OCI-LY3 (cell line): ENCODE measurements at regions not wholly inside any gene's neighbourhood (a gene's known extent, or its start where the extent isn't known, plus 50 kb on each side); places are given as distances from the start of the nearest gene placed in this dataset.
A peak's percentile ranks its signal among the peaks of the same experiment; 100 is the strongest.

Experiments
- H2AFZ ChIP-seq: fragments of 200-600, 300-600 bp; shearing (Covaris generic); 2 replicates; pipeline ENCODE4 v1.6.0; 2014; ENCODE audit warnings: antibody characterized with exemption, low read depth, low read length
- H3K27ac ChIP-seq: fragments of 200-600, 300-600 bp; sonication (generic); 2 replicates; pipeline ENCODE4 v1.5.1; 2014; ENCODE audit warnings: mild to moderate bottlenecking, low read length, moderate library complexity, mixed read lengths
- H3K27me3 ChIP-seq: fragments of 200-600, 300-600 bp; sonication (generic); 2 replicates; pipeline ENCODE4 v1.6.1; 2014; ENCODE audit warnings: low read depth, low read length, mixed read lengths
- H3K36me3 ChIP-seq: fragments of 200-600, 300-600 bp; sonication (generic); replicated peaks from 2 replicates; pipeline ENCODE3; 2014; ENCODE audit warnings: low read depth, low read length, mixed read lengths
- H3K4me1 ChIP-seq: fragments of 300-600, 200-600 bp; sonication (generic); 2 replicates; pipeline ENCODE4 v1.6.1; 2014; ENCODE audit warnings: low read length, mixed read lengths
- H3K4me2 ChIP-seq: fragments of 200-600, 300-600 bp; sonication (generic); 2 replicates; pipeline ENCODE4 v1.6.1; 2014; ENCODE audit warnings: low read length, mixed read lengths
- H3K4me3 ChIP-seq: fragments of 300-600, 200-600 bp; sonication (generic); 2 replicates; pipeline ENCODE4 v1.5.1; 2014; ENCODE audit warnings: antibody characterized with exemption, mild to moderate bottlenecking, low read length, moderate library complexity
- H3K79me2 ChIP-seq: fragments of 300-600, 200-600 bp; shearing (Covaris generic); 2 replicates; pipeline ENCODE4 v1.6.1; 2014; ENCODE audit warnings: mild to moderate bottlenecking, low read length, mixed read lengths
- H3K9ac ChIP-seq: fragments of 300-600, 200-600 bp; shearing (Covaris generic); 2 replicates; pipeline ENCODE4 v1.6.0; 2014; ENCODE audit warnings: mild to moderate bottlenecking, low read length, moderate library complexity
- H3K9me3 ChIP-seq: fragments of 200-600, 300-600 bp; shearing (Covaris generic); 2 replicates; pipeline ENCODE4 v1.6.1; 2014; ENCODE audit warnings: low read length, mixed read lengths; ENCODE audit not compliant: insufficient read depth
- H4K20me1 ChIP-seq: fragments of 200-600, 300-600 bp; sonication (generic); 2 replicates; pipeline ENCODE4 v1.6.1; 2016; ENCODE audit warnings: low read length, mixed read lengths; ENCODE audit not compliant: insufficient read depth
- EZH2phosphoT487 ChIP-seq: fragments of 200-600 bp; shearing (Covaris generic); IDR thresholded peaks from 2 replicates; pipeline ENCODE4 v1.6.1; 2018; ENCODE audit warnings: antibody characterized with exemption, mixed run types, low read depth
- TF ChIP-seq, protein P1 (sequence below): fragments of 200-600, 300-600 bp; sonication (generic); IDR thresholded peaks from 2 replicates; pipeline ENCODE4 v1.5.1; 2014; ENCODE audit warnings: antibody characterized with exemption, low read length, low read depth

DNA sequence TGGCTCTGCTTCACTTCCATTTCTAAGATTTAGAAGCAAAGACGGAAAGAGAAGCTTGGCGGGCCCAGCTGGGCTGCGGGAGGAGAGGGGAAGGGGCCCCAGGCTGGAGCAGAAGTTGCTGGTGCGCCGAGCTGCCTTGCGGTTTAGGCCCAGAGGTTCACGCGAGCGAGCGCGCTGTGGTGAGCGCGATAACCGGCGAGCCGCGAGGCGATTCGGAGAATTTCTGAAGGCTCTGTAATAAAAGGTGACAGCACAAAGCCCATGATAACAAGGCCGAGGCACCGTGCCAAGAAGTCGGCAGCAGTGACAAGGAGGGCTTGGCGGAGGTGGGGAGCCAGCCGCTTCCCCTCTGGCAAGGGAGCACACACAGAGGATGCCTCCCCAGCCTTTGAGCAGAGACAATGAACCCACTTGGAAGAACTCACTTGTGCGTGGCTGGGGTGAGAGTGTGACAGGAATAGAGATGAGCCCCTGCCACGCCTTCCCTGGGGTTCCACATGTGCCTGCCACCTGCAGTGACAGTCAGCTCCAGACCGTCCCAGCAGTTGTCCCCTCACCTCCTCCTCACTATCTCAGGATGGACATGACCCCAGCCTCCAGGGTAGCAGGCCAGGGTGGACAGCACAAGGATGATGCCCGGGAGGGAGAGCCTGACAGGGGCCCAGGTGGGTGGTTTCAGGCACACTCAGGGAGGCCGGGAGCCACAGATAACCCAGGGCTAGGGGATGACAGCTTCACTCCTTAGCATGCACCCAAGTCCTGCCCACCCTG is 315.2 kb downstream of the UACA start:
- H3K4me2 ChIP-seq: no peak overlapping the region
- no peak overlapping the region for H3K27ac ChIP-seq
- H2AFZ ChIP-seq: no peak overlapping the region

DNA sequence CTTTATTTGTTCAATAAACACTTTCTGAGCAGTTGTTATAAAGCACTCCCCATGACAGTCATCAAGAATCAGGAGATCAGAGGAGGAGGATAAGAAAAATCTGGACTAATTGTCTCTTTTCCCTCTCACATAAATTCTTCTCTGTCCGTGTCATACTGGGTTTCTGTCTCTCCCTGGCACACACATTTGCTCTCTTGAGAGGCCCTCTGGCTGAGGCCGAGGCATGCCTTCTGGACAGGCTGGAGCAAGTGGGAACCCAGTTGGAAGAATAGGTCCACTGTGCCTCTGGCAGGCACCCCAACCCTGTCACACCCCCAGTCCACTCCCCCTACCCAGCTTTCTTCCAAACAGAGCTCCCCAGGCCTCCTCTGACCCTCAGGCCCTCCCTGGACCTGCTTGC is 315.8 kb downstream of the UACA start:
- H3K4me2 ChIP-seq: no peak overlapping the region
- no peak overlapping the region for H3K27ac ChIP-seq
- H3K27me3 ChIP-seq: no peaks in the 10 kb centered on the region

More for the DNA sequence above, 315.2 kb downstream of the UACA start:
- Histone ChIP-seq H3K27me3 (no peaks in the 10 kb centered on the region), H3K79me2 (no peaks in the 10 kb centered on the region), H4K20me1 (no peaks in the 10 kb centered on the region), H3K4me1 (peaks cover 24% of the 10 kb centered on the region), H3K4me3 (no peak overlapping the region), H3K9me3 (no peaks in the 10 kb centered on the region), H3K36me3 (no peaks in the 10 kb centered on the region), H3K9ac (no peak overlapping the region)
- no peak for TF ChIP-seq EZH2phosphoT487
- TF ChIP-seq, protein P1, sequence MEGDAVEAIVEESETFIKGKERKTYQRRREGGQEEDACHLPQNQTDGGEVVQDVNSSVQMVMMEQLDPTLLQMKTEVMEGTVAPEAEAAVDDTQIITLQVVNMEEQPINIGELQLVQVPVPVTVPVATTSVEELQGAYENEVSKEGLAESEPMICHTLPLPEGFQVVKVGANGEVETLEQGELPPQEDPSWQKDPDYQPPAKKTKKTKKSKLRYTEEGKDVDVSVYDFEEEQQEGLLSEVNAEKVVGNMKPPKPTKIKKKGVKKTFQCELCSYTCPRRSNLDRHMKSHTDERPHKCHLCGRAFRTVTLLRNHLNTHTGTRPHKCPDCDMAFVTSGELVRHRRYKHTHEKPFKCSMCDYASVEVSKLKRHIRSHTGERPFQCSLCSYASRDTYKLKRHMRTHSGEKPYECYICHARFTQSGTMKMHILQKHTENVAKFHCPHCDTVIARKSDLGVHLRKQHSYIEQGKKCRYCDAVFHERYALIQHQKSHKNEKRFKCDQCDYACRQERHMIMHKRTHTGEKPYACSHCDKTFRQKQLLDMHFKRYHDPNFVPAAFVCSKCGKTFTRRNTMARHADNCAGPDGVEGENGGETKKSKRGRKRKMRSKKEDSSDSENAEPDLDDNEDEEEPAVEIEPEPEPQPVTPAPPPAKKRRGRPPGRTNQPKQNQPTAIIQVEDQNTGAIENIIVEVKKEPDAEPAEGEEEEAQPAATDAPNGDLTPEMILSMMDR: no peak

DNA sequence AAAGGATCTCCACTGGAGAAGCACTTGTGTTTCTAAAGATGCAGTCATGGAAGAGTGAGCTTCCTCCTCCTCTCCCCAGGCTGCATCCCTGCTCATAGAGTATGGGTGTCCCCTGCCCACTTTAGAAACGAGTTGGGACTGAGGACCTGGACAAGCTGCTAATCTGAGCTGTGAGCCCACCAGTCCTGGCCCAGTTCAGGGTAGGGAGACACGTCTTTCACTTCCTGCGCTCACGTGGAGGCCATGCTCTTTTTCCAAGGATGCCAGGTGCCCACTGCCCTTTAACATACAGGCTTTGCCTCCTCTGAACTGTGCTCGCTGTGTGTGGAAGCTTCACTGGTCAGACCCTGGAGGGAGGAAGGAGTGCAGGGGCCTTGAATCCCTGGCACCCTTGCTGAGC is 316.3 kb downstream of the UACA start:
- Histone ChIP-seq H3K9ac (no peak overlapping the region), H3K4me3 (no peak overlapping the region), H4K20me1 (no peaks in the 10 kb centered on the region), H3K4me2 (no peak overlapping the region), H3K27me3 (no peaks in the 10 kb centered on the region), H3K27ac (no peak overlapping the region), H3K9me3 (no peaks in the 10 kb centered on the region), H2AFZ (no peak overlapping the region), H3K36me3 (no peaks in the 10 kb centered on the region), H3K79me2 (no peaks in the 10 kb centered on the region), H3K4me1 (peaks cover 23% of the 10 kb centered on the region)
- TF ChIP-seq EZH2phosphoT487: no peak
- TF ChIP-seq, protein P1: no peak

More for the DNA sequence above, 315.8 kb downstream of the UACA start:
- H3K4me3 ChIP-seq: no peak overlapping the region
- no peaks in the 10 kb centered on the region for H3K36me3 ChIP-seq
- H3K4me1 ChIP-seq: peaks cover 28% of the 10 kb centered on the region
- no peak overlapping the region for H2AFZ ChIP-seq
- TF ChIP-seq EZH2phosphoT487: no peak
- TF ChIP-seq, protein P1: no peak
- H4K20me1 ChIP-seq: no peaks in the 10 kb centered on the region
- H3K9me3 ChIP-seq: no peaks in the 10 kb centered on the region
- H3K79me2 ChIP-seq: no peaks in the 10 kb centered on the region
- H3K9ac ChIP-seq: no peak overlapping the region

DNA sequence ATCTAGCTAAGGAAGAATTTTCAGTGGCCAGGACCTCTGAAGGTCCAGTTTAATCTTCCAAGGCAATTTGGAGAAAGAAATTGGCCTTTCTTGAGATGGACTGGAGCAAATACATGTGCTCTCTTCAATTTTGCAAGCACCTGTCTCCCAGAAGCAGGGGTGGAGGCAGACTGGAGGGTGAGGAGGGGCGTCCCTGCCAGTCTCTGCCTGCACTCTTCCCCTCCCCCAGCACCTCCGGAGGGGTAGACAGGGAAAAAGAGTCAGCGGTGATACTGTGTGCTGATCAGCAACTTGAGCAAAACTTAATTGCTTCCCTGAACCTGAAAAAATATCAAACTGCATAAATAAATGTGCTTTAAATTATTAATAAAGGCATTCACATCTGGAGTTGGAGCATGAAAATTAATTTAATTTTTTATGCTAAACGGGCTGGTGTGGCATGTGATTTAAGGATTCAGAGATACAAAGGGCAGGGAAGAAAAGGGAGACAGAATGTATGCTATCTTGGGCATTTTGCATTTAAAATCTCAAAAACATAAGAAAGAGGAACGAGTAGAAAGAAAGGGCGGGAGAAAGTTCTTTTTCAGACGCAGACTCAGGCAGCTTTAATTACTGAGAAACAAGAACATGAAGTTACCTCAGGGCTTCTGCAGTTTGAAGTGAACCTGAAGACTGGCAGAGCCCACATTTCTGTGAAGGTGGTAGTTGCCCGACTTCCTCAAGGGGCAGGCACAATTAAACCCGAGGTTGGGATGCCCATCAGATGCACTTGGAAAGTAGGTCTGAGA is 319.7 kb downstream of the UACA start:
- Histone ChIP-seq H3K27ac (peak overlapping the region; percentile 32), H3K36me3 (no peaks in the 10 kb centered on the region), H3K4me3 (no peak overlapping the region), H3K79me2 (no peaks in the 10 kb centered on the region), H4K20me1 (no peaks in the 10 kb centered on the region), H3K4me1 (peaks cover 19% of the 10 kb centered on the region), H2AFZ (peak overlapping the region; percentile 48), H3K4me2 (peak overlapping the region; percentile 43), H3K9ac (peak overlapping the region; percentile 31), H3K9me3 (no peaks in the 10 kb centered on the region), H3K27me3 (no peaks in the 10 kb centered on the region)
- TF ChIP-seq, protein P1: no peak
- TF ChIP-seq EZH2phosphoT487: no peak
